IMR-90 (cell line): ENCODE measurements at regions not wholly inside any gene's neighbourhood (a gene's known extent, or its start where the extent isn't known, plus 50 kb on each side); places are given as distances from the start of the nearest gene placed in this dataset.

Source experiments
- ATAC-seq: fragments of 200-7000 bp; cut with Tn5 transposase; 2 replicates; pipeline ENCODE4 v1.9.1; 2020; ENCODE audit warnings: low read depth, mild to moderate bottlenecking, moderate library complexity
- BruUV-seq: library from RNA; stranded (reverse); fragments of 400-500 nt; replicated peaks from 2 replicates; lab custom pipeline; 2021; lab: Mats Ljungman, UMichigan
- CTCF ChIA-PET: fragments of 300-600 bp; formaldehyde crosslinking; extraction: SDS; loops from one replicate; lab custom pipeline; 2021; ENCODE audit warnings: antibody characterized with exemption; lab: Yijun Ruan, JAX
- POLR2A ChIA-PET: fragments of 300-600 bp; sonication (Branson Sonifier 250); formaldehyde crosslinking; loops from one replicate; lab custom pipeline; 2022; ENCODE audit warnings: antibody characterized with exemption; ENCODE audit not compliant: unreplicated experiment; lab: Charles Lee
- DNase-seq: peaks from one replicate; pipeline ENCODE4 v3.0.0; 2013
- H2AFZ ChIP-seq: replicated peaks from 2 replicates; pipeline ENCODE3; 2013; ENCODE audit warnings: low read length, mild to moderate bottlenecking; ENCODE audit not compliant: poor library complexity
- H2AK5ac ChIP-seq: 2 replicates; pipeline ENCODE4 v1.6.1; 2013; ENCODE audit warnings: low read depth, low read length, inconsistent platforms
- H2AK9ac ChIP-seq: replicated peaks from 2 replicates; pipeline ENCODE3; 2013; ENCODE audit warnings: mild to moderate bottlenecking, low read depth, low read length, moderate library complexity; ENCODE audit not compliant: poor library complexity
- H2BK120ac ChIP-seq: 2 replicates; pipeline ENCODE4 v1.6.1; 2013; ENCODE audit warnings: low read depth, low read length, inconsistent platforms
- H2BK15ac ChIP-seq: 3 replicates; pipeline ENCODE4 v1.6.1; 2013; ENCODE audit warnings: low read depth, low read length, inconsistent platforms
- H2BK20ac ChIP-seq: 2 replicates; pipeline ENCODE4 v1.6.1; 2013; ENCODE audit warnings: low read depth, mild to moderate bottlenecking, inconsistent platforms, low read length, moderate library complexity
- H2BK5ac ChIP-seq: 2 replicates; pipeline ENCODE4 v1.6.1; 2013; ENCODE audit warnings: mild to moderate bottlenecking, low read depth, low read length, inconsistent platforms; ENCODE audit not compliant: poor library complexity, severe bottlenecking
- H3K14ac ChIP-seq: replicated peaks from 2 replicates; pipeline ENCODE4 v1.6.1; 2013; ENCODE audit warnings: low read depth, low read length, inconsistent platforms
- H3K18ac ChIP-seq: 2 replicates; pipeline ENCODE4 v1.6.1; 2013; ENCODE audit warnings: low read depth, low read length, control low read depth
- H3K23ac ChIP-seq: 2 replicates; pipeline ENCODE4 v1.6.1; 2013; ENCODE audit warnings: low read depth, low read length, inconsistent platforms
- H3K27ac ChIP-seq: 2 replicates; pipeline ENCODE4 v1.5.1; 2013; ENCODE audit warnings: mild to moderate bottlenecking, control low read depth, low read length; ENCODE audit not compliant: insufficient read depth
- H3K27me3 ChIP-seq: 2 replicates; pipeline ENCODE4 v1.6.1; 2013; ENCODE audit warnings: low read length; ENCODE audit not compliant: control insufficient read depth, insufficient read depth
- H3K36me3 ChIP-seq: 2 replicates; pipeline ENCODE4 v1.6.1; 2013; ENCODE audit warnings: low read length, mixed read lengths; ENCODE audit not compliant: control insufficient read depth, insufficient read depth
- H3K4ac ChIP-seq: 2 replicates; pipeline ENCODE4 v1.6.1; 2013; ENCODE audit warnings: low read depth, low read length, inconsistent platforms
- H3K4me1 ChIP-seq: 2 replicates; pipeline ENCODE4 v1.6.1; 2013; ENCODE audit warnings: low read length, mixed read lengths; ENCODE audit not compliant: control insufficient read depth, insufficient read depth
- H3K4me2 ChIP-seq: 2 replicates; pipeline ENCODE4 v1.6.1; 2013; ENCODE audit warnings: low read depth, mild to moderate bottlenecking, control low read depth, low read length, moderate library complexity
- H3K4me3 ChIP-seq: 2 replicates; pipeline ENCODE4 v1.5.1; 2013; ENCODE audit warnings: low read depth, mild to moderate bottlenecking, control low read depth, low read length, moderate library complexity; ENCODE audit not compliant: insufficient read depth
- H3K56ac ChIP-seq: 2 replicates; pipeline ENCODE4 v1.6.1; 2013; ENCODE audit warnings: low read length, inconsistent platforms; ENCODE audit not compliant: insufficient read depth; ENCODE audit errors: extremely low read depth
- H3K79me1 ChIP-seq, 2 experiments: 2 replicates each; pipeline ENCODE4 v1.6.1; 2013; ENCODE audit warnings: low read length in 2 of 2, inconsistent platforms in 1 of 2, low read depth in 1 of 2
- H3K9ac ChIP-seq: 2 replicates; pipeline ENCODE4 v1.6.1; 2013; ENCODE audit warnings: low read depth, low read length, control low read depth
- H3K9me1 ChIP-seq: 2 replicates; pipeline ENCODE4 v1.6.1; 2013; ENCODE audit warnings: low read length, inconsistent platforms; ENCODE audit not compliant: insufficient read depth
- H3K9me3 ChIP-seq: 2 replicates; pipeline ENCODE4 v1.6.1; 2013; ENCODE audit warnings: low read length; ENCODE audit not compliant: control insufficient read depth, insufficient read depth
- H4K20me1 ChIP-seq: 2 replicates; pipeline ENCODE4 v1.6.1; 2013; ENCODE audit warnings: low read length, inconsistent platforms; ENCODE audit not compliant: insufficient read depth
- H4K5ac ChIP-seq: 2 replicates; pipeline ENCODE4 v1.6.1; 2013; ENCODE audit warnings: mild to moderate bottlenecking, low read depth, low read length, control low read depth
- H4K8ac ChIP-seq, 2 experiments: 2 replicates each; pipeline ENCODE4 v1.6.1; 2013; ENCODE audit warnings: low read depth in 2 of 2, low read length in 2 of 2, control low read depth in 1 of 2, inconsistent platforms in 1 of 2
- H4K91ac ChIP-seq: 2 replicates; pipeline ENCODE4 v1.6.1; 2013; ENCODE audit warnings: low read depth, low read length, inconsistent platforms; ENCODE audit not compliant: insufficient read depth
- BHLHE40 ChIP-seq: fragments of 150-350 bp; IDR thresholded peaks from 2 replicates; pipeline ENCODE4 v1.6.1; 2016; ENCODE audit warnings: mild to moderate bottlenecking, low read depth, low read length
- CHD1 ChIP-seq: IDR thresholded peaks from 2 replicates; pipeline ENCODE4 v1.6.1; 2012; ENCODE audit warnings: low read depth, low read length, improper control_type of control experiment
- MAFK ChIP-seq: IDR thresholded peaks from 2 replicates; pipeline ENCODE4 v1.6.1; 2012; ENCODE audit warnings: low read depth, low read length, improper control_type of control experiment
- MAZ ChIP-seq: IDR thresholded peaks from 2 replicates; pipeline ENCODE4 v1.6.1; 2012; ENCODE audit warnings: low read depth, mild to moderate bottlenecking, low read length, improper control_type of control experiment, moderate library complexity, borderline replicate concordance
- POLR2A ChIP-seq: IDR thresholded peaks from 2 replicates; pipeline ENCODE4 v1.6.1; 2012; ENCODE audit warnings: mild to moderate bottlenecking, low read depth, low read length
- RFX5 ChIP-seq: IDR thresholded peaks from 2 replicates; pipeline ENCODE4 v1.8.0; 2012; ENCODE audit warnings: low read depth, mild to moderate bottlenecking, low read length, moderate library complexity
- WGBS, 2 experiments: methylation state at CpG; one replicate each; pipeline versions ENCODE4 v1.1.5 to v1.1.7; 2013; ENCODE audit warnings: missing lambda C conversion rate in 2 of 2; ENCODE audit not compliant: insufficient read length in 1 of 2; ENCODE audit errors: extremely low coverage in 2 of 2; 5-methylcytosine and 5-hydroxymethylcytosine counted together
- dilution Hi-C: fragments of 300-500 bp; cut with HindIII; formaldehyde crosslinking; loops from one replicate; pipeline ENCODE4 v1.14.3; 2018; ENCODE audit warnings: low sequenced_read_pairs; ENCODE audit not compliant: unreplicated experiment
- in situ Hi-C: fragments of 300-500 bp; cut with MboI; formaldehyde crosslinking; loops from 3 replicates; pipeline ENCODE4 v1.14.3; 2019; ENCODE audit warnings: low sequenced_read_pairs, inconsistent platforms, mixed read lengths
- intact Hi-C: fragments of 100-400 bp; cut with micrococcal nuclease; formaldehyde crosslinking; loops from 2 replicates; pipeline ENCODE4 v1.10.0; 2022

DNA sequence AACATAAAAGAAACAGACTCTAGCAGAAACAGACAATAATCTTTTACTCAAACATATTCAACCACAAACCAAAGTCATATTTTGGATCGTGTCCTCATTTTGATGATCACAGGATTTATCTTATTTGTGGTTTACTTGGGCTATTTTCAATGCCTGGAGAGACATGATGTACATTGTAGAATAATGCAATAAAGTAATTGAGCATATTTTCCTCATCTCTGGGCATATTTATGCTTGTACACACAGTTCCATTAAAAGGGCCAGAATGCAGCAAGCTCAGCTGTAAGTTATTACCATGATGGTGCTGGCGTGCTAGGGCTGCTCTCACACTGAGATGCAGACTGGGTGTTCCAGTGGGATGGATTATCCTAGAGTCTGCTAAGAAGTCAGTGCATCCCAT is 456.7 kb downstream of the TLE4 start:
- Histone ChIP-seq H3K14ac (no peak overlapping the region), H3K9me1 (no peaks in the 10 kb centered on the region), H2BK5ac (no peak overlapping the region), H3K79me1 (no peaks in the 10 kb centered on the region), H4K20me1 (no peaks in the 10 kb centered on the region), H3K9ac (no peak overlapping the region), H3K9me3 (no peaks in the 10 kb centered on the region), H3K23ac (no peak overlapping the region), H2AK9ac (no peak overlapping the region), H4K8ac (no peak overlapping the region), H2BK120ac (no peak overlapping the region), H4K5ac (no peak overlapping the region), H3K18ac (no peak overlapping the region), H4K91ac (no peak overlapping the region), H3K36me3 (no peaks in the 10 kb centered on the region), H2BK15ac (no peak overlapping the region), H3K27ac (no peak overlapping the region), H3K4ac (no peak overlapping the region), H3K4me3 (no peak overlapping the region), H3K4me1 (no peaks in the 10 kb centered on the region), H3K27me3 (no peaks in the 10 kb centered on the region; the same call in 1 of the 2 replicates), H2BK20ac (no peak overlapping the region), H3K56ac (no peak overlapping the region), H2AFZ (no peak overlapping the region), H2AK5ac (no peak overlapping the region), H3K4me2 (no peak overlapping the region)
- POLR2A ChIA-PET: interaction anchor here (0.6 kb wide), 1 partner anchor 14 kb away, joined by 3 read pairs; no protein-coding TSS in a partner anchor
- ATAC-seq: peak; percentile 60; the same call in 1 of the 2 replicates
- in situ Hi-C loops: no loop called here
- intact Hi-C loops: no loop called here
- no peak for DNase-seq
- CTCF ChIA-PET: no interaction called here
- dilution Hi-C loops: no loop called here
- no TSS peak for BruUV-seq
- TF ChIP-seq RFX5: no peak
- TF ChIP-seq MAFK: no peak
- no peak for TF ChIP-seq POLR2A
- no peak for TF ChIP-seq MAZ
- no peak for TF ChIP-seq BHLHE40
- TF ChIP-seq CHD1: no peak
- WGBS, 2 experiments: no CpG with 5 or more reads among the region's 2 CpGs
